Lower leg skin (tissue), 3 donors: ENCODE measurements at regions not wholly inside any gene's neighbourhood (a gene's known extent, or its start where the extent isn't known, plus 50 kb on each side); places are given as distances from the start of the nearest gene placed in this dataset.

Experiments used
- CTCF ChIP-seq, 3 donors: fragments of 450-650 bp; IDR thresholded peaks; one replicate each; pipeline ENCODE4 v1.5.1; 2016; ENCODE audit warnings: antibody characterized with exemption in 3 of 3, mild to moderate bottlenecking in 3 of 3, moderate library complexity in 2 of 3
- POLR2A ChIP-seq, 2 donors: fragments of 450-650 bp; IDR thresholded peaks; one replicate each; pipeline ENCODE4 v1.6.1; 2016 to 2017; ENCODE audit warnings: antibody characterized with exemption in 2 of 2, mild to moderate bottlenecking in 1 of 2, moderate library complexity in 1 of 2

GRCh38 chr14:21861153-21861552, 187.5 kb upstream of the OR4E1 start:
- TF ChIP-seq CTCF (IDR thresholded peaks at IDR 0.05) (no peak), POLR2A (IDR thresholded peaks at IDR 0.05) (no peak)
